C4-2B (cell line): ENCODE measurements at regions not wholly inside any gene's neighbourhood (a gene's known extent, or its start where the extent isn't known, plus 50 kb on each side); places are given as distances from the start of the nearest gene placed in this dataset.
"Not testable (repeated sequence)": the region's sequence is repeated elsewhere in the genome, so short reads cannot be mapped to it uniquely, and the experiment has no call there.

Experiments used
- ZFX ChIP-seq: fragments of 450-650 bp; IDR thresholded peaks from 2 replicates; pipeline ENCODE4 v1.6.1; 2017
- TF ChIP-seq, protein P1 (sequence below): fragments of 450-650 bp; conservative IDR thresholded peaks from 2 replicates; pipeline ENCODE4 v1.5.1; 2017; ENCODE audit warnings: mild to moderate bottlenecking

DNA sequence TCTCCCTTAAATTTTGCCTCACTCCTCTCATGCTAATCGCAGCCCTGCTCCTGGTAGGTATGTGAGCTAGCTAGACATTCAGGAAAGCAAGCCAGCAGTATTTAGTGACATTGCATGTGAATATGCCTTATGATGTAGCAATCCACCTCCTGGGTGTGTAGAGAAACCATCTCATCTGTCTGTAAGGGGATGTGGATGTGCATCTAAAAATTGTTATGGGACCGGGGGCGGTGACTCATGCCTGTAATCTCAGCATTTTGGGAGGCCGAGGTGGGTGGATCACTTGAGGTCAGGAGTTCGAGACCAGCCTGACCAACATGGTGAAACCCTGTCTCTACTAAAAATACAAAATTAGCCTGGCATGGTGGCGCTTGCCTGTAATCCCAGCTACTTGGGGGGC, 60.1 kb upstream of the KIT start:
- TF ChIP-seq, protein P1, sequence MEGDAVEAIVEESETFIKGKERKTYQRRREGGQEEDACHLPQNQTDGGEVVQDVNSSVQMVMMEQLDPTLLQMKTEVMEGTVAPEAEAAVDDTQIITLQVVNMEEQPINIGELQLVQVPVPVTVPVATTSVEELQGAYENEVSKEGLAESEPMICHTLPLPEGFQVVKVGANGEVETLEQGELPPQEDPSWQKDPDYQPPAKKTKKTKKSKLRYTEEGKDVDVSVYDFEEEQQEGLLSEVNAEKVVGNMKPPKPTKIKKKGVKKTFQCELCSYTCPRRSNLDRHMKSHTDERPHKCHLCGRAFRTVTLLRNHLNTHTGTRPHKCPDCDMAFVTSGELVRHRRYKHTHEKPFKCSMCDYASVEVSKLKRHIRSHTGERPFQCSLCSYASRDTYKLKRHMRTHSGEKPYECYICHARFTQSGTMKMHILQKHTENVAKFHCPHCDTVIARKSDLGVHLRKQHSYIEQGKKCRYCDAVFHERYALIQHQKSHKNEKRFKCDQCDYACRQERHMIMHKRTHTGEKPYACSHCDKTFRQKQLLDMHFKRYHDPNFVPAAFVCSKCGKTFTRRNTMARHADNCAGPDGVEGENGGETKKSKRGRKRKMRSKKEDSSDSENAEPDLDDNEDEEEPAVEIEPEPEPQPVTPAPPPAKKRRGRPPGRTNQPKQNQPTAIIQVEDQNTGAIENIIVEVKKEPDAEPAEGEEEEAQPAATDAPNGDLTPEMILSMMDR, result not testable (repeated sequence)
- TF ChIP-seq ZFX, result not testable (repeated sequence)
